ENCODE measurements at regions not wholly inside any gene's neighbourhood (a gene's known extent, or its start where the extent isn't known, plus 50 kb on each side); places are given as distances from the start of the nearest gene placed in this dataset.

DNA sequence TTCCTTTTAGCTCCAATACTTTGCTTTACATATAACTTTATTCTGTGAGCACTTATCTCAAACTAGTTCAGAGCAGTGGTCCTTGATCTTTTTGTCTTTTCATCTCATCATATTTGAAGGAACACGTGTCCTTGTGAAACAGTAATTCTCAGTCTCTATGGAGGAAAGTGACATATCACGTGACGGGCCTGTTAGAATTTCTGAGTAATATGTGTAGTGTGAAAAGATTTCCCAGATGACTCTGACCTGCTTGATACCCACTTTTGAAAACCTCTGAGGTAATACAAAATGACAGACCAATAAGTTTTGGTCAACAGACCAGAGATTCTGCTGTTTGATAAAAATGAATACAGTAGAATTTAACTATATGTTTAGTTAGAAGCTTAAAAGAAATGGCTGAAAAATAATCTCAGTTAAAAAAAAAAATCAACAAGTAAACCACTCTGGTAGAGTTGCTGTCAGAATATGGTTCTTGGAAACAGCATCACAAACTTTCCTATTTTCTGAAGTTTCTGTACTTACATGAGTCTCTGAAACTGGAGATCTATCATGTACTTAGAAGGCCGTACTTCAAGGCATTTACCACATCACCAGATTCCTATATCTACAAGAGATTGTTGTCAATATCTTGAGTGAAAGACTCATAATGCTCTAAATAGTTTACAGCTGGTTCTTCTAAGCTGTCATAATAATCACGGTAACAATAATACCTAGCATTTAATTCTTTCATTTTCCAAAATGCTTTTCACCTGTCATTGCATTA is 590.2 kb upstream of the TBL1XR1 start:
- Histone ChIP-seq H3K9me3 (ENCODE audit: low read length) (no peaks in the 10 kb centered on the region), H3K27ac (ENCODE audit: low read length) (no peak overlapping the region), H3K9me2 (replicated peaks; ENCODE audit: low read length) (no peaks in the 10 kb centered on the region), H3F3A (ENCODE audit: low read length, unreplicated experiment) (no peaks in the 10 kb centered on the region), H3K4me1 (ENCODE audit: insufficient read depth, low read length) (no peaks in the 10 kb centered on the region), H3K4me3 (ENCODE audit: low read length) (no peak overlapping the region), H2AFZ (ENCODE audit: low read length) (no peak overlapping the region), H4K20me1 (ENCODE audit: low read length) (no peaks in the 10 kb centered on the region), H3K27me3 (ENCODE audit: low read length) (no peaks in the 10 kb centered on the region), H3K4me2 (ENCODE audit: low read length) (no peak overlapping the region), H3K79me2 (ENCODE audit: low read length) (no peaks in the 10 kb centered on the region), H3K36me3 (ENCODE audit: low read depth, low read length) (no peaks in the 10 kb centered on the region), H3K9ac (ENCODE audit: low read length) (no peak overlapping the region)
- no peak for DNase-seq
- intact Hi-C loops (cut with micrococcal nuclease): no loop called here
- BruUV-seq (replicated peaks): no TSS peak
- ChIA-PET POLR2A (ENCODE audit: unreplicated experiment) (no interaction called here), CTCF (no interaction called here)
- ATAC-seq: no peak
- TF ChIP-seq CTCF (conservative IDR thresholded peaks at IDR 0.05; ENCODE audit: low read depth, low read length) (no peak), EZH2 (IDR thresholded peaks at IDR 0.05; ENCODE audit: low read length, unreplicated experiment) (no peak), EZH2phosphoT487 (IDR thresholded peaks at IDR 0.05; ENCODE audit: borderline replicate concordance, low read length) (no peak)

DNA sequence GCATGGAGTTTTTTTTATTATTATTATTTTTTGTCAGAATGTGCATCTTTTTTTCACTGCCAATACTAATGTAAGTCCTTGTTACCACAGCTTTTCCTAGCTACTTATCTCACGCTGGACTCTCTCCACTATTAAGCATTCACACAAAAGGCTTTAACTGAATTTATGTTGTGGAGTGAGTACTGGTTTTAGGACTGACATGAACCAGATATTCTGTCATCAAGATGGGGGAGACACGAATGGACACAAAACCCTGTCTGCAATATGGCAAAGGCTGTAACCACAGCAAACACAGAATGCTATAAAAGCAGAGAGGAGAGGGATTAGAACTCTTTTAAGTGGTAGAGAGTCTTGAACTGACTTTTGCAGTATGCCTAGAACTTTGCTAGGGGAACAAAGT is 592.2 kb upstream of the TBL1XR1 start:
- H3K9me3 ChIP-seq (ENCODE audit: low read length): no peaks in the 10 kb centered on the region
- no peaks in the 10 kb centered on the region for H3K79me2 ChIP-seq (ENCODE audit: low read length)
- no peaks in the 10 kb centered on the region for H3F3A ChIP-seq (ENCODE audit: low read length, unreplicated experiment)
- intact Hi-C loops (cut with micrococcal nuclease): no loop called here
- no peaks in the 10 kb centered on the region for H3K27me3 ChIP-seq (ENCODE audit: low read length)
- no peak overlapping the region for H3K27ac ChIP-seq (ENCODE audit: low read length)
- H3K36me3 ChIP-seq (ENCODE audit: low read depth, low read length): no peaks in the 10 kb centered on the region
- H3K4me2 ChIP-seq (ENCODE audit: low read length): no peak overlapping the region
- no peak overlapping the region for H3K4me3 ChIP-seq (ENCODE audit: low read length)
- no peaks in the 10 kb centered on the region for H4K20me1 ChIP-seq (ENCODE audit: low read length)
- TF ChIP-seq EZH2phosphoT487 (IDR thresholded peaks at IDR 0.05; ENCODE audit: borderline replicate concordance, low read length) (no peak), EZH2 (IDR thresholded peaks at IDR 0.05; ENCODE audit: low read length, unreplicated experiment) (no peak), CTCF (conservative IDR thresholded peaks at IDR 0.05; ENCODE audit: low read depth, low read length) (no peak)
- H3K4me1 ChIP-seq (ENCODE audit: insufficient read depth, low read length): no peaks in the 10 kb centered on the region
- ATAC-seq (no peak), DNase-seq (no peak)
- CTCF ChIA-PET: no interaction called here
- POLR2A ChIA-PET (ENCODE audit: unreplicated experiment): no interaction called here
- no peaks in the 10 kb centered on the region for H3K9me2 ChIP-seq (replicated peaks; ENCODE audit: low read length)
- H2AFZ ChIP-seq (ENCODE audit: low read length): no peak overlapping the region
- BruUV-seq (replicated peaks): no TSS peak
- H3K9ac ChIP-seq (ENCODE audit: low read length): no peak overlapping the region

GRCh38 chr3:177792311-177793030 is 595.2 kb upstream of the TBL1XR1 start:
- H3K9me2 ChIP-seq (replicated peaks; ENCODE audit: low read length): no peaks in the 10 kb centered on the region
- ChIA-PET CTCF (no interaction called here), POLR2A (ENCODE audit: unreplicated experiment) (no interaction called here)
- H3K4me3 ChIP-seq (ENCODE audit: low read length): no peak overlapping the region
- no peaks in the 10 kb centered on the region for H3K9me3 ChIP-seq (ENCODE audit: low read length)
- H4K20me1 ChIP-seq (ENCODE audit: low read length): no peaks in the 10 kb centered on the region
- H3K27ac ChIP-seq (ENCODE audit: low read length): no peak overlapping the region
- no peak overlapping the region for H3K4me2 ChIP-seq (ENCODE audit: low read length)
- BruUV-seq (replicated peaks): no TSS peak
- H2AFZ ChIP-seq (ENCODE audit: low read length): no peak overlapping the region
- H3K27me3 ChIP-seq (ENCODE audit: low read length): no peaks in the 10 kb centered on the region
- H3K79me2 ChIP-seq (ENCODE audit: low read length): no peaks in the 10 kb centered on the region
- H3K36me3 ChIP-seq (ENCODE audit: low read depth, low read length): no peaks in the 10 kb centered on the region
- H3K9ac ChIP-seq (ENCODE audit: low read length): no peak overlapping the region
- H3K4me1 ChIP-seq (ENCODE audit: insufficient read depth, low read length): no peaks in the 10 kb centered on the region
- intact Hi-C loops (cut with micrococcal nuclease): no loop called here
- ATAC-seq (no peak), DNase-seq (no peak)
- no peak for TF ChIP-seq CTCF (conservative IDR thresholded peaks at IDR 0.05; ENCODE audit: low read depth, low read length)
- no peak for TF ChIP-seq EZH2 (IDR thresholded peaks at IDR 0.05; ENCODE audit: low read length, unreplicated experiment)
- no peak for TF ChIP-seq EZH2phosphoT487 (IDR thresholded peaks at IDR 0.05; ENCODE audit: borderline replicate concordance, low read length)
- no peaks in the 10 kb centered on the region for H3F3A ChIP-seq (ENCODE audit: low read length, unreplicated experiment)

Measured in PC-3 (cell line).